Activated naive CD4-positive, alpha-beta T cell treated with anti-CD3 and anti-CD28 coated beads, Interleukin-2, amount 10 ng/mL, durations not matched to agents 7 days and 5 days (primary cell): ENCODE measurements at regions not wholly inside any gene's neighbourhood (a gene's known extent, or its start where the extent isn't known, plus 50 kb on each side); places are given as distances from the start of the nearest gene placed in this dataset.
"Not testable (repeated sequence)": the region's sequence is repeated elsewhere in the genome, so short reads cannot be mapped to it uniquely, and the experiment has no call there.

Experiments used
- CTCF ChIA-PET: fragments of 350-600 bp; sonication (Branson Sonifier 250); formaldehyde crosslinking; loops from one replicate; lab custom pipeline; 2021; ENCODE audit warnings: antibody characterized with exemption; lab: Charles Lee
- DNase-seq: peaks from one replicate; pipeline ENCODE4 v3.0.0-alpha.2; 2020
- H3K27ac Mint-ChIP-seq: one replicate; pipeline ENCODE4 v1.8.0; 2021; ENCODE audit warnings: mild to moderate bottlenecking, moderate library complexity, mixed read lengths
- H3K27me3 Mint-ChIP-seq: one replicate; pipeline ENCODE4 v1.8.0; 2021; ENCODE audit warnings: mild to moderate bottlenecking, mixed read lengths
- H3K36me3 Mint-ChIP-seq: one replicate; pipeline ENCODE4 v1.8.0; 2021; ENCODE audit warnings: mixed read lengths
- H3K4me1 Mint-ChIP-seq: one replicate; pipeline ENCODE4 v1.8.0; 2021; ENCODE audit warnings: mixed read lengths
- H3K4me3 Mint-ChIP-seq: one replicate; pipeline ENCODE4 v1.8.0; 2021; ENCODE audit warnings: mild to moderate bottlenecking, moderate library complexity, mixed read lengths
- H3K9me3 Mint-ChIP-seq: one replicate; pipeline ENCODE4 v1.8.0; 2021; ENCODE audit warnings: mixed read lengths

GRCh38 chr13:59281453-59281852, 882.3 kb downstream of the DIAPH3 start:
- CTCF ChIA-PET = no interaction called here
- Mint-ChIP-seq H3K27me3 (no peaks in the 10 kb centered on the region), H3K27ac (no peak overlapping the region), H3K9me3 (no peaks in the 10 kb centered on the region), H3K4me3 (no peak overlapping the region), H3K4me1 (no peaks in the 10 kb centered on the region), H3K36me3 (no peaks in the 10 kb centered on the region)
- no peak for DNase-seq

- H3K27ac Mint-ChIP-seq, H3K27me3 Mint-ChIP-seq, CTCF ChIA-PET: not testable (repeated sequence)
Measured at GRCh38 chr13:59292240-59292639, 871.5 kb downstream of the DIAPH3 start.

DNA sequence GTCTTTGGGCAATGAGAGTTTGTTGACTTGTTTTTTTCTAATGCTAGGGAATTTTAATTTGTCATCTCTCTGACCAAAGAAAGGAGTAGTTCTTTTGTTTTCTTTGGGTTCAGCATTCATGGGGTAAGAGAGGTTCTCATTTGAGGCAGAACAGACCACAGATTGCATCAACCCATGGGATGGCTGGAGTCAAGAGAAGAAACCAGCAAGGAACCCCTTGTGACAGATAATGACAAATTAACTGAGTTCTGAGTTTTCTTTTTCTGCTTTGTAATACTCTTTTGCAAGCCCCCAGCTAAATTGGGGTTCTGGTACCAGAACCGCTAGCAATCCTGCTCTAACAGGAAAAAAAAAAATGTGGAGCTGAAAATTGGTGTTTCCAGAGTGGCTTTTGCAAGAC, 864.1 kb downstream of the DIAPH3 start:
- Mint-ChIP-seq H3K4me1 (no peaks in the 10 kb centered on the region), H3K27me3 (no peaks in the 10 kb centered on the region), H3K4me3 (no peak overlapping the region), H3K36me3 (no peaks in the 10 kb centered on the region), H3K27ac (no peak overlapping the region), H3K9me3 (peaks cover 5% of the 10 kb centered on the region)
- no peak for DNase-seq
- CTCF ChIA-PET = interaction anchor here (0.6 kb wide), 1 partner anchor 28 kb away, joined by 3 read pairs; no protein-coding TSS in a partner anchor

More at GRCh38 chr13:59292240-59292639, 871.5 kb downstream of the DIAPH3 start:
- H3K36me3 Mint-ChIP-seq, DNase-seq, H3K4me1 Mint-ChIP-seq, H3K9me3 Mint-ChIP-seq, H3K4me3 Mint-ChIP-seq: not testable (repeated sequence)

GRCh38 chr13:59300355-59301173, 863.2 kb downstream of the DIAPH3 start:
- Mint-ChIP-seq H3K27ac (no peak overlapping the region), H3K27me3 (no peaks in the 10 kb centered on the region), H3K4me1 (no peaks in the 10 kb centered on the region), H3K9me3 (peaks cover 5% of the 10 kb centered on the region), H3K36me3 (no peaks in the 10 kb centered on the region), H3K4me3 (no peak overlapping the region)
- no peak for DNase-seq
- CTCF ChIA-PET = no interaction called here

DNA sequence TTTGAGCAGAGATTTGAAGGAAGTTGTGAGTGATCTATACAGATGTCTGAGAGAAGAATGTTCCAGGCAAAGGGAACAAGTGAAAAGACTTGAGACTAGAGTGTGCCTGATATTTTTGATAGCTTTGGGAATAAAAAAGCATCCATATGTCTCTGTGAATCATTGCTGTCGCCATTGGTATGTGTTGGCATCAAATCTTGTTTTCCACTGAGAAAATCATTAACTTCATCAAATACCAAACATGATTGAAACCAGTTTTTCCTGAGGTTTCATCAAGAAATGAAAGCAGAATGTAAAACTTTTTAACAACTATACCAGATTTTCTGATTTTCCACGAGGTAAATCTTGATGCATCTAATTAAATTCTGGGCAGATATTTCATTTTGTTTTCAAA, 862.6 kb downstream of the DIAPH3 start:
- H3K4me1 Mint-ChIP-seq = no peaks in the 10 kb centered on the region
- H3K27ac Mint-ChIP-seq = no peak overlapping the region
- no peaks in the 10 kb centered on the region for H3K27me3 Mint-ChIP-seq
- peaks cover 3% of the 10 kb centered on the region for H3K9me3 Mint-ChIP-seq
- H3K4me3 Mint-ChIP-seq = no peak overlapping the region
- no peak for DNase-seq
- CTCF ChIA-PET = no interaction called here
- no peaks in the 10 kb centered on the region for H3K36me3 Mint-ChIP-seq

GRCh38 chr13:59303433-59303832, 860.3 kb downstream of the DIAPH3 start:
- Mint-ChIP-seq H3K4me1 (no peaks in the 10 kb centered on the region), H3K9me3 (no peaks in the 10 kb centered on the region), H3K4me3 (no peak overlapping the region), H3K27ac (no peak overlapping the region), H3K36me3 (no peaks in the 10 kb centered on the region), H3K27me3 (no peaks in the 10 kb centered on the region)
- DNase-seq = no peak
- CTCF ChIA-PET = no interaction called here

DNA sequence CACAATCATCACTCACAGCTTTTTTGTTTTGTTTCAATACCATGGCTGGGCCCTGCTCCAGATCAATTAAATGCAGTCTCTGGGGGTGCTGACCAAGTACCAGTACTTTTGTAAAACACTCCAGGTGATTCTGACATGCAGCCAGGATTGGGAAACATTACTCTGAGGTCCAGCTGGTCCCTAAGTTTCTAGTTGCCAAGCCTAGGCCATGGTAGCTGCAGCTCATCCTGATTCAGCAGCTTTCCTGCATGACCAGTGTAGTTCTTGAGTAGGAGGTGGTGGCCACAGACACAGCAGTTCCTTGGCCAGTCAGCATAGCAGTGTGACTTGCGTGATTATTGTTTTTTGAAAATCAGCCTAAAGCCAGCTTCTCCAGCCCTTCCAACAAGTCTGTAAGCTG, 859.1 kb downstream of the DIAPH3 start:
- no peak overlapping the region for H3K27ac Mint-ChIP-seq
- no peak for DNase-seq
- CTCF ChIA-PET = no interaction called here
- no peaks in the 10 kb centered on the region for H3K4me1 Mint-ChIP-seq
- no peak overlapping the region for H3K4me3 Mint-ChIP-seq
- no peaks in the 10 kb centered on the region for H3K36me3 Mint-ChIP-seq
- H3K9me3 Mint-ChIP-seq = no peaks in the 10 kb centered on the region
- no peaks in the 10 kb centered on the region for H3K27me3 Mint-ChIP-seq

DNA sequence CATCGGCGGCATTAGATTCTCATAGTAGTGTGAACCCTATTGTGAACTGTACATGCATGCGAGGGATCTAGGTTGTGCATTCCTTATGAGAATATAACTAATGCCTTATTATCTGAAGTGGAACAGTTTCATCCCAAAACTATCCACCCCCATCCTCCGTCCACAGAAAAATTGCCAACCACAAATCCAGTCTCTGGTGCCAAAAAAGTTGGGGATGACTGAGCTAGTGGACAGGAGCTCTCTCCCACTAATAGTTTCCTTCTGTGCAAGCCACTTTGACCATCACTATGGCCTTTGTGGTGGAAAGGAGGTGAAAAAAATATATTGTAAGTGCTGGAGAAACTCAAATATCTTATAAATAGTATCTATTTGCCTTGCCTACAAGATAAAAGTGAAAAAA, 857.8 kb downstream of the DIAPH3 start:
- H3K27me3 Mint-ChIP-seq = no peaks in the 10 kb centered on the region
- DNase-seq = no peak
- no peaks in the 10 kb centered on the region for H3K36me3 Mint-ChIP-seq
- H3K27ac Mint-ChIP-seq = no peak overlapping the region
- no peak overlapping the region for H3K4me3 Mint-ChIP-seq
- CTCF ChIA-PET = no interaction called here
- H3K4me1 Mint-ChIP-seq = no peaks in the 10 kb centered on the region
- no peaks in the 10 kb centered on the region for H3K9me3 Mint-ChIP-seq

DNA sequence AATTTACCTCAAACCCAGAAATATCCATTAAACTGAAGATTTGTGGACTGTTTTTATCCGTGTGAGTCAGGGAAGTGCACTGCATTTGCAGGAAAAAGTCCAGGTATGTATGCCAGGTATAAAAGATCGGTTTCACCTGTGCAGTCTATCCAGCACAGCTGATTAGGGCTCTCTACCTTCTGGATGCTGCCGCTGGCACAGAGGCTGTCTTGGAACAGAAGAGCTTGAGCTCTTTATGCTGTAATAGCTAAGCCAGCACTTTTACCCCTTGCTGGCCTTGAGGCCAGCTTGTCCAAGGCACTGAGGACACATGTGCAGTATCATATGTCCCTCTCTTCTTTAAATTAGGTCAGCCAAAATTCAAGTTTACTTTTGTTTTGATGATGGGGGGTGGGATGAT, 851.0 kb downstream of the DIAPH3 start:
- Mint-ChIP-seq H3K4me3 (no peak overlapping the region), H3K9me3 (no peaks in the 10 kb centered on the region), H3K27ac (no peak overlapping the region), H3K27me3 (no peaks in the 10 kb centered on the region), H3K4me1 (no peaks in the 10 kb centered on the region), H3K36me3 (no peaks in the 10 kb centered on the region)
- DNase-seq = no peak
- CTCF ChIA-PET = no interaction called here

DNA sequence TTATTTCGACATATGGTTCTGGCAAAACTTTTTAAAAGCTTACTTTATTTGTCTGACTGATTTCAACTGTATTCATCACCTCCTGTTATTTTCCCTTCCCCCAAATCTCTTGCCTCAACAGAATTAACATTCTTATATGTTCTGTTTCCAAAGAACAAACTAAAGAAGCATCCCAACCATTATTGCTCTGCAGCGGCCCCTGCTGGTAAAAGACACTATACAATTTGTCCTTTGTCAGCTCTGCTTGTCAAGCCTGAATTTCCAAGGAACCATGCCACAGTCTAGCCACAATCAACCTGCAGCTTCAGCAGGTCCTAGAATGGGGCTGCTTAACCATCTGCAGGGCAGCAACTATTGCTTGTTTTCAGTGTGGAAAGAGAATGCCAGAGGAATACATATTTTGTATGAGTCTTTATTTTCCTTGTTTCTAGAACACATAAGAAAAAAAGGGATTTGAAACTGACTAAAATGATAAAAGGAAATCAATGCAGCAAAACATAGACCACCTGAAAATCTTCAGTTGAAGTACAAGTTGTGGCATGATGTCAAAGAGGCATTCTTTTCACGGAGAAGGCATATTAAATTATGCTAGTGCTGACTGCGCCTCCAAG, 845.3 kb downstream of the DIAPH3 start:
- Mint-ChIP-seq H3K27ac (no peak overlapping the region), H3K4me3 (no peak overlapping the region), H3K36me3 (no peaks in the 10 kb centered on the region), H3K27me3 (no peaks in the 10 kb centered on the region), H3K9me3 (no peaks in the 10 kb centered on the region), H3K4me1 (no peaks in the 10 kb centered on the region)
- peak; percentile 72 for DNase-seq
- CTCF ChIA-PET = interaction anchor here (1.2 kb wide), 1 partner anchor 1693 kb away, joined by 4 read pairs; no protein-coding TSS in a partner anchor

- H3K4me1 Mint-ChIP-seq = no peaks in the 10 kb centered on the region
- H3K36me3 Mint-ChIP-seq = no peaks in the 10 kb centered on the region
- no peaks in the 10 kb centered on the region for H3K9me3 Mint-ChIP-seq
- DNase-seq = no peak
- no peaks in the 10 kb centered on the region for H3K27me3 Mint-ChIP-seq
- no peak overlapping the region for H3K4me3 Mint-ChIP-seq
- CTCF ChIA-PET = no interaction called here
- H3K27ac Mint-ChIP-seq = no peak overlapping the region
Measured at GRCh38 chr13:59319276-59319675, 844.5 kb downstream of the DIAPH3 start.

DNA sequence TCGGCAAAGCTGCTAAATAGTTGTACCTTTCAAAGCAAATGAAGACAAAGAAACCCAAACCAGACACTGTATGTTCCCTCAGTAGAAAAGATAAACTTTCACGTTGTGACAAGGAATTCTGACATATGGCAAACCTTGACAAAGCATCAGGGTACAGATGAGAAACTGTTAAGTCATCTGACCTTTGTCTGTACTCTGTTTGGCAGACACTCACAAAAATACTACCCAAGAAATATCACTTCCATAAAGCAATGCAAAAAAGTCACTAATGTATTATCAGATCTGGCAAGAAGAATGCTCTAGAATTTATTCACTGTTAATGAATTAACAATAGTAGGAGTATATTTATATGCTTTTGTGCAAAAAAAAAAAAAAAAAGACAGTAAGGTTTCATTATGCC, 843.7 kb downstream of the DIAPH3 start:
- H3K27ac Mint-ChIP-seq = no peak overlapping the region
- CTCF ChIA-PET = interaction anchor here (1.1 kb wide), 1 partner anchor 13 kb away, joined by 3 read pairs; no protein-coding TSS in a partner anchor
- no peaks in the 10 kb centered on the region for H3K9me3 Mint-ChIP-seq
- no peaks in the 10 kb centered on the region for H3K36me3 Mint-ChIP-seq
- H3K27me3 Mint-ChIP-seq = no peaks in the 10 kb centered on the region
- no peak overlapping the region for H3K4me3 Mint-ChIP-seq
- no peaks in the 10 kb centered on the region for H3K4me1 Mint-ChIP-seq
- DNase-seq = no peak

GRCh38 chr13:59324401-59324800, 839.3 kb downstream of the DIAPH3 start:
- H3K4me1 Mint-ChIP-seq, H3K27me3 Mint-ChIP-seq, CTCF ChIA-PET: not testable (repeated sequence)

GRCh38 chr13:59326717-59327116, 837.0 kb downstream of the DIAPH3 start:
- CTCF ChIA-PET = no interaction called here
- Mint-ChIP-seq H3K27me3 (no peaks in the 10 kb centered on the region), H3K9me3 (no peaks in the 10 kb centered on the region), H3K4me3 (no peak overlapping the region), H3K27ac (no peak overlapping the region), H3K36me3 (no peaks in the 10 kb centered on the region), H3K4me1 (no peaks in the 10 kb centered on the region)
- DNase-seq = no peak

More at GRCh38 chr13:59324401-59324800, 839.3 kb downstream of the DIAPH3 start:
- H3K9me3 Mint-ChIP-seq, H3K27ac Mint-ChIP-seq, H3K4me3 Mint-ChIP-seq, H3K36me3 Mint-ChIP-seq, DNase-seq: not testable (repeated sequence)

DNA sequence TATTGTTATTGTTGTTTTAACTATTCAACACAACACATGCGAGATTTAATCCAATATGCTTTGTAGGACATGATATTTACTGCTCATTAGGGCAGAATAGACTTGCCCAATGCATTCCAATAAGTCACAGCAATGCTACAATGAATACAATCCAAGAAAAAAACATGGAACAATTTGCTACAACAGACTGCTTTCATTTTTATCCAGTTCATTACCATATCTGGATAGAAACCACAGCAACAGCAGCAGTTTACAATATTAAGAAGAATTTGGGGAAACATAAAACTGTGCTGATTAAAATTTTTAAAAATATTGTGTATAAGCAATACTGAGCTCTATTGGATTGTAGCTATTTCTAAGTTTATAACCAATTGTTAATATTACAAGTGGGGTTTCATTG, 833.0 kb downstream of the DIAPH3 start:
- no peak for DNase-seq
- Mint-ChIP-seq H3K4me3 (no peak overlapping the region), H3K9me3 (no peaks in the 10 kb centered on the region)

More for the DNA sequence above, 833.0 kb downstream of the DIAPH3 start:
- Mint-ChIP-seq H3K4me1 (no peaks in the 10 kb centered on the region), H3K27me3 (no peaks in the 10 kb centered on the region), H3K27ac (no peak overlapping the region), H3K36me3 (no peaks in the 10 kb centered on the region)
- CTCF ChIA-PET = no interaction called here
